HCT116 (cell line): ENCODE measurements at regions not wholly inside any gene's neighbourhood (a gene's known extent, or its start where the extent isn't known, plus 50 kb on each side); places are given as distances from the start of the nearest gene placed in this dataset.

Source experiments
- ATAC-seq: fragments of 200-7000 bp; cut with Tn5 transposase; 2 replicates; pipeline ENCODE4 v1.9.1; 2020; ENCODE audit warnings: mild to moderate bottlenecking, moderate library complexity
- BruUV-seq: library from RNA; stranded (reverse); fragments of 400-500 nt; replicated peaks from 2 replicates; lab custom pipeline; 2021; lab: Mats Ljungman, UMichigan
- CTCF ChIA-PET: fragments of 300-600 bp; sonication (Branson Sonifier 250); formaldehyde crosslinking; loops from one replicate; lab custom pipeline; 2021; ENCODE audit warnings: antibody characterized with exemption; lab: Charles Lee
- POLR2A ChIA-PET: fragments of 300-600, 350-600 bp; sonication (Branson Sonifier 250); formaldehyde crosslinking; loops from one replicate; lab custom pipeline; 2021; ENCODE audit warnings: antibody characterized with exemption; lab: Charles Lee
- RAD21 ChIA-PET, 2 experiments: fragments of 300-600 bp; sonication (Branson Sonifier 250); formaldehyde crosslinking; loops; one replicate each; lab custom pipeline; 2023; ENCODE audit warnings: low total read pairs in 2 of 2; ENCODE audit not compliant: uncharacterized antibody in 2 of 2, unreplicated experiment in 2 of 2, low non-redundant PET in 1 of 2; lab: Charles Lee
- DNase-seq: peaks from one replicate; pipeline ENCODE4 v3.0.0-alpha.2; 2010; ENCODE audit warnings: low read depth, low spot score
- H2AFZ ChIP-seq: fragments of 200-600 bp; shearing (Covaris generic), sonication (generic); 2 replicates; pipeline ENCODE4 v1.6.1; 2017; ENCODE audit warnings: low read depth, mixed run types, mixed read lengths, antibody characterized with exemption, low read length; ENCODE audit not compliant: poor library complexity, severe bottlenecking
- H3K27ac ChIP-seq: 2 replicates; pipeline ENCODE4 v1.5.1; 2012; ENCODE audit warnings: low read depth, low read length
- H3K27me3 ChIP-seq: fragments of 200-600 bp; sonication (generic); 2 replicates; pipeline ENCODE4 v1.6.1; 2016; ENCODE audit warnings: mixed run types, low read length, mixed read lengths; ENCODE audit not compliant: insufficient read depth
- H3K36me3 ChIP-seq, 2 experiments: fragments of 200-500 bp in 1 of 2; fragments of 200-600 bp in 1 of 2; sonication (Bioruptor generic) in 1 of 2; sonication (generic) in 1 of 2; 2 replicates each; pipeline versions ENCODE4 v1.5.1 to v1.6.1; 2014 to 2016; ENCODE audit warnings: low read length in 2 of 2, inconsistent platforms in 1 of 2, mixed read lengths in 1 of 2, mixed run types in 1 of 2; ENCODE audit not compliant: insufficient read depth in 2 of 2, control insufficient read depth in 1 of 2
- H3K4me1 ChIP-seq, 2 experiments: fragments of 200-600 bp in 1 of 2; sonication (generic) in 1 of 2; 2 replicates each; pipeline versions ENCODE4 v1.5.1 to v1.6.1; 2012 to 2017; ENCODE audit warnings: low read length in 2 of 2, inconsistent platforms in 1 of 2, mild to moderate bottlenecking in 1 of 2, mixed read lengths in 1 of 2, mixed run types in 1 of 2, moderate library complexity in 1 of 2; ENCODE audit not compliant: insufficient read depth in 2 of 2, control insufficient read depth in 1 of 2
- H3K4me2 ChIP-seq: fragments of 200-600 bp; sonication (generic); 2 replicates; pipeline ENCODE4 v1.6.1; 2017; ENCODE audit warnings: mixed run types, low read length, mixed read lengths
- H3K4me3 ChIP-seq, 2 experiments: fragments of 200-600 bp in 1 of 2; sonication (generic) in 1 of 2; replicated peaks in 1 of 2; 2 replicates each; pipeline ENCODE4 v1.5.1; 2011 to 2016; ENCODE audit warnings: low read length in 2 of 2, control low read depth in 1 of 2, low read depth in 1 of 2, mild to moderate bottlenecking in 1 of 2, mixed read lengths in 1 of 2, mixed run types in 1 of 2
- H3K79me2 ChIP-seq: fragments of 200-600 bp; sonication (generic); 2 replicates; pipeline ENCODE4 v1.6.1; 2017; ENCODE audit warnings: mild to moderate bottlenecking, mixed run types, low read length, moderate library complexity, mixed read lengths; ENCODE audit not compliant: insufficient read depth
- H3K9ac ChIP-seq: fragments of 200-600 bp; sonication (generic); 2 replicates; pipeline ENCODE4 v1.6.1; 2016; ENCODE audit warnings: low read length, mixed read lengths
- H3K9me2 ChIP-seq: fragments of 200-600 bp; sonication (generic), shearing (Covaris generic); 2 replicates; pipeline ENCODE4 v1.6.1; 2017; ENCODE audit warnings: mixed run types, mild to moderate bottlenecking, moderate library complexity; ENCODE audit not compliant: insufficient read depth
- H3K9me3 ChIP-seq, 2 experiments: fragments of 200-500 bp in 1 of 2; fragments of 200-600 bp in 1 of 2; sonication (Bioruptor generic) in 1 of 2; sonication (generic) in 1 of 2; 2 replicates each; pipeline ENCODE4 v1.6.1; 2014 to 2017; ENCODE audit warnings: low read length in 2 of 2, mixed read lengths in 2 of 2, inconsistent platforms in 1 of 2, low read depth in 1 of 2, mild to moderate bottlenecking in 1 of 2, mixed run types in 1 of 2, moderate library complexity in 1 of 2; ENCODE audit not compliant: control insufficient read depth in 1 of 2, insufficient read depth in 1 of 2
- H4K20me1 ChIP-seq: fragments of 200-600 bp; sonication (generic), shearing (Covaris generic); 2 replicates; pipeline ENCODE4 v1.6.1; 2017; ENCODE audit warnings: mixed run types, mild to moderate bottlenecking, moderate library complexity; ENCODE audit not compliant: insufficient read depth
- CEBPB ChIP-seq: IDR thresholded peaks from 2 replicates; pipeline ENCODE4 v1.6.1; 2012; ENCODE audit warnings: low read depth
- CTCF ChIP-seq, 3 experiments: fragments of 200-600 bp in 1 of 3; sonication (generic) in 1 of 3; IDR thresholded peaks in 2 of 3; conservative IDR thresholded peaks in 1 of 3; 2 replicates each; pipeline ENCODE4 v1.5.1; 2012 to 2017; ENCODE audit warnings: low read depth in 2 of 3, low read length in 2 of 3, antibody characterized with exemption in 1 of 3, borderline replicate concordance in 1 of 3, control low read depth in 1 of 3, mild to moderate bottlenecking in 1 of 3, mixed read lengths in 1 of 3, mixed run types in 1 of 3, moderate library complexity in 1 of 3; ENCODE audit not compliant: insufficient read depth in 1 of 3
- ELF1 ChIP-seq: IDR thresholded peaks from 2 replicates; pipeline ENCODE4 v1.6.1; 2012; ENCODE audit warnings: low read depth, borderline replicate concordance
- MAX ChIP-seq: IDR thresholded peaks from 2 replicates; pipeline ENCODE4 v1.6.1; 2012
- RAD21 ChIP-seq: IDR thresholded peaks from 2 replicates; pipeline ENCODE4 v1.6.1; 2012; ENCODE audit warnings: low read depth, mild to moderate bottlenecking
- SRF ChIP-seq: IDR thresholded peaks from 2 replicates; pipeline ENCODE4 v1.6.1; 2012; ENCODE audit warnings: low read depth
- ZBTB33 ChIP-seq: IDR thresholded peaks from 2 replicates; pipeline ENCODE4 v1.6.1; 2011; ENCODE audit warnings: mild to moderate bottlenecking, low read length, moderate library complexity; ENCODE audit not compliant: insufficient replicate concordance; ENCODE audit errors: extremely low read depth
- intact Hi-C: fragments of 100-400 bp; cut with micrococcal nuclease; formaldehyde crosslinking; loops from 2 replicates; pipeline ENCODE4 v1.10.0; 2022

- no peak for ATAC-seq
- Histone ChIP-seq H3K9me3 (no peaks in the 10 kb centered on the region), H3K27ac (no peak overlapping the region), H3K4me1 (no peaks in the 10 kb centered on the region), H3K27me3 (no peaks in the 10 kb centered on the region; the same call in 1 of the 2 replicates), H3K79me2 (no peaks in the 10 kb centered on the region), H3K4me3 (no peak overlapping the region), H3K9me2 (no peaks in the 10 kb centered on the region), H3K9ac (no peak overlapping the region), H3K4me2 (no peak overlapping the region), H4K20me1 (no peaks in the 10 kb centered on the region), H3K36me3 (no peaks in the 10 kb centered on the region)
- ChIA-PET CTCF (no interaction called here), RAD21 (no interaction called here), POLR2A (no interaction called here)
- intact Hi-C loops = no loop called here
- BruUV-seq = no TSS peak
- no peak for DNase-seq
- no peak for TF ChIP-seq ELF1
- TF ChIP-seq SRF = no peak
- no peak for TF ChIP-seq CTCF (IDR thresholded peaks at IDR 0.05 in 2 of 3, conservative IDR thresholded peaks at IDR 0.05 in 1 of 3; ENCODE audit: borderline replicate concordance in 1 of 3, insufficient read depth in 1 of 3, low read depth in 2 of 3, low read length in 2 of 3)
- TF ChIP-seq CEBPB = no peak
- TF ChIP-seq RAD21 = no peak
- no peak for TF ChIP-seq MAX
- TF ChIP-seq, all 23 proteins: peak for 0
- H2AFZ ChIP-seq = no peak overlapping the region
Observed at GRCh38 chr10:131710142-131710861, 190.5 kb upstream of the PPP2R2D start.

GRCh38 chr10:131722121-131722520 lies 178.7 kb upstream of the PPP2R2D start:
- H3K27ac ChIP-seq = no peak overlapping the region
- no peaks in the 10 kb centered on the region for H4K20me1 ChIP-seq
- H3K9ac ChIP-seq = no peak overlapping the region
- ChIA-PET POLR2A (no interaction called here), RAD21 (interaction anchor here in 1 of 2 experiments (0.6 kb wide), 1 partner anchor 1451 kb away, joined by 4 read pairs; no protein-coding TSS in a partner anchor), CTCF (no interaction called here)
- no peaks in the 10 kb centered on the region for H3K9me2 ChIP-seq
- BruUV-seq = no TSS peak
- H3K36me3 ChIP-seq = no peaks in the 10 kb centered on the region
- no peak for TF ChIP-seq RAD21
- TF ChIP-seq ZBTB33 = no peak
- H3K4me1 ChIP-seq = no peaks in the 10 kb centered on the region
- no peaks in the 10 kb centered on the region for H3K27me3 ChIP-seq
- no peak overlapping the region for H2AFZ ChIP-seq
- H3K9me3 ChIP-seq = no peaks in the 10 kb centered on the region
- intact Hi-C loops = no loop called here
- DNase-seq (no peak), ATAC-seq (no peak)
- H3K4me2 ChIP-seq = no peak overlapping the region
- no peak overlapping the region for H3K4me3 ChIP-seq
- no peaks in the 10 kb centered on the region for H3K79me2 ChIP-seq
